Lung (tissue), 11 donors: ENCODE measurements at regions not wholly inside any gene's neighbourhood (a gene's known extent, or its start where the extent isn't known, plus 50 kb on each side); places are given as distances from the start of the nearest gene placed in this dataset.
"Not testable (repeated sequence)": the region's sequence is repeated elsewhere in the genome, so short reads cannot be mapped to it uniquely, and the experiment has no call there.

Experiments
- ATAC-seq: fragments of 200-7000 bp; cut with Tn5 transposase; one replicate; pipeline ENCODE4 v1.9.1; 2020; ENCODE audit warnings: moderate number of reproducible peaks; ENCODE audit not compliant: insufficient read depth, low FRiP score
- DNase-seq, 3 donors: peaks; one replicate each; pipeline ENCODE4 v3.0.0-alpha.2; 2013 to 2017
- H3K27ac ChIP-seq, 2 donors: one replicate each; pipeline ENCODE4 v1.5.1; 2013; ENCODE audit warnings: mild to moderate bottlenecking in 2 of 2, moderate library complexity in 2 of 2, control low read depth in 1 of 2, inconsistent platforms in 1 of 2, low read depth in 1 of 2, low read length in 1 of 2
- H3K27me3 ChIP-seq, 3 donors: one replicate each; pipeline ENCODE4 v1.5.1; 2013; ENCODE audit warnings: low read length in 2 of 3; ENCODE audit not compliant: control insufficient read depth in 3 of 3, insufficient read depth in 3 of 3
- H3K36me3 ChIP-seq, 4 donors: one replicate each; pipeline ENCODE4 v1.5.1; 2013; ENCODE audit warnings: low read length in 4 of 4, mild to moderate bottlenecking in 1 of 4, moderate library complexity in 1 of 4; ENCODE audit not compliant: control insufficient read depth in 4 of 4, insufficient read depth in 4 of 4
- H3K4me1 ChIP-seq, 5 donors: one replicate each; pipeline ENCODE4 v1.5.1; 2013; ENCODE audit warnings: low read length in 5 of 5, mild to moderate bottlenecking in 2 of 5, moderate library complexity in 1 of 5; ENCODE audit not compliant: control insufficient read depth in 5 of 5, insufficient read depth in 5 of 5
- H3K4me3 ChIP-seq: one replicate; pipeline ENCODE4 v1.5.1; 2013; ENCODE audit warnings: mild to moderate bottlenecking, control low read depth, moderate library complexity
- H3K9ac ChIP-seq, 2 donors: one replicate each; pipeline ENCODE4 v1.5.1; 2013; ENCODE audit warnings: low read length in 2 of 2, control low read depth in 1 of 2; ENCODE audit not compliant: insufficient read depth in 1 of 2
- H3K9me3 ChIP-seq, 4 donors: one replicate each; pipeline ENCODE4 v1.5.1; 2013; ENCODE audit warnings: low read length in 3 of 4, mild to moderate bottlenecking in 1 of 4, moderate library complexity in 1 of 4; ENCODE audit not compliant: control insufficient read depth in 4 of 4, insufficient read depth in 3 of 4
- CTCF ChIP-seq: IDR thresholded peaks from 2 replicates; pipeline ENCODE4 v1.5.1; 2012; ENCODE audit warnings: mild to moderate bottlenecking; ENCODE audit errors: control extremely low read depth, extremely low read depth
- WGBS, 2 donors: extraction: QIAGEN DNeasy Blood & Tissue Kit; methylation state at CpG; one replicate each; pipeline ENCODE4 v1.1.7; 2013; 5-methylcytosine and 5-hydroxymethylcytosine counted together
- donor health status: control.
- donor health status: control.
- donor health status: Bipolar disorder and iron deficiency.
- donor health status: healthy.
- donor health status: DM: yes; HTN: yes; CAD: no.

GRCh38 chr6:84317463-84317862 lies 90.0 kb upstream of the CEP162 start:
- no peaks in the 10 kb centered on the region for H3K36me3 ChIP-seq
- WGBS, 2 donors, result 74 to 89% methylated on average over 2 of the region's 2 CpGs
- TF ChIP-seq CTCF, result no peak
- ATAC-seq, result no peak
- H3K4me3 ChIP-seq, result no peak overlapping the region
- H3K9me3 ChIP-seq, result peaks cover 0 to 2% (median 0%) of the 10 kb centered on the region in 4 donors
- no peak overlapping the region for H3K9ac ChIP-seq
- no peak for DNase-seq
- no peaks in the 10 kb centered on the region for H3K4me1 ChIP-seq
- H3K27ac ChIP-seq, result no peak overlapping the region
- H3K27me3 ChIP-seq, result no peaks in the 10 kb centered on the region

DNA sequence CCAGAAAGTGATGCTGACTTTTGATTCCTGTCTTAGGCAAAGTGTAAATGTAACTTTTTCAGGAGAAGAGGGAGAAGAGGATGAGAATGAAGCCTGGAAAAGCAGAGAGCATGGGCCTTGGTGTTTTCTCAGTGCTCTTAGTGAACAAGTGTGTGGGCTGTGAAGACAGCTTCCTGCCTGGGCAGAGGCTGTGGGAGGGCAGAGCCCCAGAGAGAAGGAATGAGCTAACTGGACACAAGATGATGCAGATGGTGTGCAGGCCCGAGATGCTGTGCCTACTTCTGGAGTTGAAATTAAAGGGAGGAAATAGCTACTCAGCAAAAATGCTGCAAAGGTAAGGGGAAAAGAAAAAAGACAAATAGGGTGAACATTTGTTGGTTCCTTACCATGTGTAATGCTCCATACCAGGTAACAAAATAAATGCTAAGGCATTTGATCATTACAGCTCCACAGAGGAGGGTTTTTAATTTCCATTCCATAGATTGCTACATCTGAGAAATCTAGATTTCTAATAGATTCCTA lies 87.0 kb upstream of the CEP162 start:
- peaks cover 0 to 2% (median 0%) of the 10 kb centered on the region in 4 donors for H3K9me3 ChIP-seq
- H3K27ac ChIP-seq, result no peak overlapping the region
- WGBS, 2 donors, result 58 to 63% methylated on average over 1 of the region's 1 CpG
- no peak for TF ChIP-seq CTCF
- DNase-seq (no peak), ATAC-seq (no peak)
- no peaks in the 10 kb centered on the region for H3K27me3 ChIP-seq
- no peak overlapping the region for H3K4me3 ChIP-seq
- H3K9ac ChIP-seq, result no peak overlapping the region
- H3K36me3 ChIP-seq, result no peaks in the 10 kb centered on the region
- no peaks in the 10 kb centered on the region for H3K4me1 ChIP-seq

- no peak for TF ChIP-seq CTCF
- Histone ChIP-seq H3K4me3 (no peak overlapping the region), H3K9me3 (no peaks in the 10 kb centered on the region), H3K27ac (no peak overlapping the region), H3K27me3 (no peaks in the 10 kb centered on the region), H3K36me3 (no peaks in the 10 kb centered on the region), H3K9ac (no peak overlapping the region), H3K4me1 (no peaks in the 10 kb centered on the region)
- no peak for ATAC-seq
- no peak for DNase-seq
- 60 to 63% methylated on average over 2 of the region's 2 CpGs for WGBS, 2 donors
Measured at GRCh38 chr6:84309336-84309735, 81.9 kb upstream of the CEP162 start.

- WGBS, 2 donors, result 74 to 77% methylated on average over 3 of the region's 3 CpGs
- H3K4me1 ChIP-seq, result no peaks in the 10 kb centered on the region
- no peak overlapping the region for H3K27ac ChIP-seq
- H3K27me3 ChIP-seq, result no peaks in the 10 kb centered on the region
- H3K9ac ChIP-seq, result no peak overlapping the region
- no peak for TF ChIP-seq CTCF
- H3K9me3 ChIP-seq, result no peaks in the 10 kb centered on the region
- no peaks in the 10 kb centered on the region for H3K36me3 ChIP-seq
- DNase-seq, result no peak
- no peak overlapping the region for H3K4me3 ChIP-seq
- no peak for ATAC-seq
Measured at GRCh38 chr6:84304881-84305280, 77.4 kb upstream of the CEP162 start.

DNA sequence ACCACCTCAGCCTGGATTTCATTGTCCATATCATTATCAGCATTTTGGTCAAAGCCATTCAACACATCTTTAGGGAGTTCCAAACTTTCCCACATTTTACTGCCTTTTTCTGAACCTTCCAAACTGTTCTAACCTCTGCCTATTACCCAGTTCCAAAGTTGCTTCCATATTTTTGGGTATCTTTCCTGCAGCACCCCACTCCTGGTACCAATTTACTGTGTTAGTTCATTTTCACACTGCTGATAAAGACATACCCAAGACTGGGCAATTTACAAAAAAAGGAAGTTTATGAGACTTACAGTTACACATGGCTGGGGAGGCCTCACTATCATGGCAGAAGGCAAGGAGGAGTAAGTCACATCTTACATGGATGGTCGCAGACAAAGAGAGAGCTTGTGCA lies 63.6 kb upstream of the CEP162 start:
- WGBS, 2 donors, result 91 to 100% methylated on average over 1 of the region's 1 CpG
- DNase-seq, H3K27ac ChIP-seq, H3K9ac ChIP-seq, H3K27me3 ChIP-seq, H3K4me3 ChIP-seq, H3K4me1 ChIP-seq, ATAC-seq, H3K36me3 ChIP-seq: not testable (repeated sequence)
- H3K9me3 ChIP-seq, result peaks cover 0 to 11% (median 2%) of the 10 kb centered on the region in 4 donors
